ENCODE measurements at regions not wholly inside any gene's neighbourhood (a gene's known extent, or its start where the extent isn't known, plus 50 kb on each side); places are given as distances from the start of the nearest gene placed in this dataset.
"Not testable (repeated sequence)": the region's sequence is repeated elsewhere in the genome, so short reads cannot be mapped to it uniquely, and the experiment has no call there.

DNA sequence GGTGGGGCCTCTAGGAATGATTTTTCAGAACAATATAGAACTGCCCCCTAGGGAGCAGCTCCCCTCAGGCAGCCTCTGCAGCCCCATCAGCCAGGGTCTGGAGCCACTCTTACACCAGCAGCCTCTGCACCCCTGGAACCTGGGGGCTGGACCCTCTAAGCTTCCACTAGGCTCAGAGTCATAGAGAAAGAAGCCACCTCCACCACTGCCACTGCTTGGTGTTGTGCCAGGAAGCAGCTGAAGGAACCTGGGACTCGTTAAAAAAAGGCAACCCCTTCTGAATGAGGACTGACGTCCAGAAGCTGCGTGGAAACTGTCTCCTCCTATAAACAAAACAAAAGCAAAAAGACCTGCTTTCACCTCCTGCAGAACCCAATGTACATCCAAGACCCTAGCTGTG, 98.1 kb upstream of the HS6ST1 start:
- Histone ChIP-seq H3K27ac (ENCODE audit: low read depth in 2 of 2, low read length in 1 of 2) (no peak overlapping the region), H3K9ac (no peak overlapping the region), H3K9me2 (no peaks in the 10 kb centered on the region), H4K20me1 (ENCODE audit: insufficient read depth) (no peaks in the 10 kb centered on the region), H3K9me3 (no peaks in the 10 kb centered on the region), H3K4me2 (no peak overlapping the region), H3F3A (replicated peaks; ENCODE audit: insufficient read depth) (no peaks in the 10 kb centered on the region), H3K36me3 (replicated peaks in 1 of 2; ENCODE audit: control insufficient read depth in 1 of 2, insufficient read depth in 2 of 2, low read length in 1 of 2) (no peaks in the 10 kb centered on the region), H3K4me1 (ENCODE audit: control insufficient read depth in 1 of 2, insufficient read depth in 2 of 2, low read depth in 1 of 2, low read length in 1 of 2) (peaks cover 0 to 43% of the 10 kb centered on the region in 2 experiments; a peak in 1 of 4 replicates), H3K79me2 (ENCODE audit: insufficient read depth) (no peaks in the 10 kb centered on the region), H3K4me3 (ENCODE audit: low read depth in 2 of 2, low read length in 1 of 2) (no peak overlapping the region), H2AFZ (ENCODE audit: low read depth) (no peak overlapping the region), H3K27me3 (ENCODE audit: insufficient read depth) (no peaks in the 10 kb centered on the region)
- CTCF ChIA-PET, result interaction anchor here (0.6 kb wide), 1 partner anchor 99 kb away, joined by 3 read pairs; no protein-coding TSS in a partner anchor
- TF ChIP-seq, protein P1, sequence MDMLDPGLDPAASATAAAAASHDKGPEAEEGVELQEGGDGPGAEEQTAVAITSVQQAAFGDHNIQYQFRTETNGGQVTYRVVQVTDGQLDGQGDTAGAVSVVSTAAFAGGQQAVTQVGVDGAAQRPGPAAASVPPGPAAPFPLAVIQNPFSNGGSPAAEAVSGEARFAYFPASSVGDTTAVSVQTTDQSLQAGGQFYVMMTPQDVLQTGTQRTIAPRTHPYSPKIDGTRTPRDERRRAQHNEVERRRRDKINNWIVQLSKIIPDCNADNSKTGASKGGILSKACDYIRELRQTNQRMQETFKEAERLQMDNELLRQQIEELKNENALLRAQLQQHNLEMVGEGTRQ (IDR thresholded peaks at IDR 0.05; ENCODE audit: borderline replicate concordance, low read depth, low read length), result no peak
- TF ChIP-seq GABPA (IDR thresholded peaks at IDR 0.05; ENCODE audit: low read depth) (no peak), NFIC (IDR thresholded peaks at IDR 0.05; ENCODE audit: borderline replicate concordance) (no peak), SMC3 (IDR thresholded peaks at IDR 0.05; ENCODE audit: low read depth, low read length) (no peak), MXI1 (IDR thresholded peaks at IDR 0.05; ENCODE audit: low read depth, low read length) (no peak), YY1 (IDR thresholded peaks at IDR 0.05; ENCODE audit: low read depth) (no peak), RXRA (IDR thresholded peaks at IDR 0.05; ENCODE audit: borderline replicate concordance, low read depth) (no peak), RAD21 (IDR thresholded peaks at IDR 0.05; ENCODE audit: low read length) (no peak), NRF1 (IDR thresholded peaks at IDR 0.05; ENCODE audit: low read depth, low read length) (no peak)
- TF ChIP-seq, protein P2, sequence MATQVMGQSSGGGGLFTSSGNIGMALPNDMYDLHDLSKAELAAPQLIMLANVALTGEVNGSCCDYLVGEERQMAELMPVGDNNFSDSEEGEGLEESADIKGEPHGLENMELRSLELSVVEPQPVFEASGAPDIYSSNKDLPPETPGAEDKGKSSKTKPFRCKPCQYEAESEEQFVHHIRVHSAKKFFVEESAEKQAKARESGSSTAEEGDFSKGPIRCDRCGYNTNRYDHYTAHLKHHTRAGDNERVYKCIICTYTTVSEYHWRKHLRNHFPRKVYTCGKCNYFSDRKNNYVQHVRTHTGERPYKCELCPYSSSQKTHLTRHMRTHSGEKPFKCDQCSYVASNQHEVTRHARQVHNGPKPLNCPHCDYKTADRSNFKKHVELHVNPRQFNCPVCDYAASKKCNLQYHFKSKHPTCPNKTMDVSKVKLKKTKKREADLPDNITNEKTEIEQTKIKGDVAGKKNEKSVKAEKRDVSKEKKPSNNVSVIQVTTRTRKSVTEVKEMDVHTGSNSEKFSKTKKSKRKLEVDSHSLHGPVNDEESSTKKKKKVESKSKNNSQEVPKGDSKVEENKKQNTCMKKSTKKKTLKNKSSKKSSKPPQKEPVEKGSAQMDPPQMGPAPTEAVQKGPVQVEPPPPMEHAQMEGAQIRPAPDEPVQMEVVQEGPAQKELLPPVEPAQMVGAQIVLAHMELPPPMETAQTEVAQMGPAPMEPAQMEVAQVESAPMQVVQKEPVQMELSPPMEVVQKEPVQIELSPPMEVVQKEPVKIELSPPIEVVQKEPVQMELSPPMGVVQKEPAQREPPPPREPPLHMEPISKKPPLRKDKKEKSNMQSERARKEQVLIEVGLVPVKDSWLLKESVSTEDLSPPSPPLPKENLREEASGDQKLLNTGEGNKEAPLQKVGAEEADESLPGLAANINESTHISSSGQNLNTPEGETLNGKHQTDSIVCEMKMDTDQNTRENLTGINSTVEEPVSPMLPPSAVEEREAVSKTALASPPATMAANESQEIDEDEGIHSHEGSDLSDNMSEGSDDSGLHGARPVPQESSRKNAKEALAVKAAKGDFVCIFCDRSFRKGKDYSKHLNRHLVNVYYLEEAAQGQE (IDR thresholded peaks at IDR 0.05; ENCODE audit: low read depth, low read length), result no peak
- TF ChIP-seq, protein P3, sequence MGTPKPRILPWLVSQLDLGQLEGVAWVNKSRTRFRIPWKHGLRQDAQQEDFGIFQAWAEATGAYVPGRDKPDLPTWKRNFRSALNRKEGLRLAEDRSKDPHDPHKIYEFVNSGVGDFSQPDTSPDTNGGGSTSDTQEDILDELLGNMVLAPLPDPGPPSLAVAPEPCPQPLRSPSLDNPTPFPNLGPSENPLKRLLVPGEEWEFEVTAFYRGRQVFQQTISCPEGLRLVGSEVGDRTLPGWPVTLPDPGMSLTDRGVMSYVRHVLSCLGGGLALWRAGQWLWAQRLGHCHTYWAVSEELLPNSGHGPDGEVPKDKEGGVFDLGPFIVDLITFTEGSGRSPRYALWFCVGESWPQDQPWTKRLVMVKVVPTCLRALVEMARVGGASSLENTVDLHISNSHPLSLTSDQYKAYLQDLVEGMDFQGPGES (IDR thresholded peaks at IDR 0.05; ENCODE audit: low read depth, low read length), result no peak
- DNase-seq, result peak; percentile 24
- WGBS (ENCODE audit: low lambda C conversion rate), result 52% methylated on average over 3 of the region's 3 CpGs
- POLR2A ChIA-PET, result no interaction called here

DNA sequence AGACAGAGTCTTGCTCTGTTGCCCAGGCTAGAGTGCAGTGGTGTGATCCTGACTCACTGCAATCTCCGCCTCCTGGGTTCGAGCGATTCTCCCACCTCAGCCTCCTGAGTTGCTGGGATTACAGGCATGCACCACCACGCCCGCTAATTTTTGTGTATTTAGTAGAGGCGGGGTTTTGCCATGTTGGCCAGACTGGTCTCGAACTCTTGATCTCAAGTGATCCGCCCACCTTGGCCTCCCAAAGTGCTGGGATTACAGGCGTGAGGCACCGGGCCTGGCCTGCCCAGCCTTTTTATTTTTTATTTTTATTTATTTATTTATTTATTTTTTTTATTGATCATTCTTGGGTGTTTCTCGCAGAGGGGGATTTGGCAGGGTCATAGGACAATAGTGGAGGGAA, 98.6 kb upstream of the HS6ST1 start:
- H4K20me1 ChIP-seq (ENCODE audit: insufficient read depth); CTCF ChIA-PET; H3K9ac ChIP-seq; H3K36me3 ChIP-seq (replicated peaks in 1 of 2; ENCODE audit: control insufficient read depth in 1 of 2, insufficient read depth in 2 of 2, low read length in 1 of 2); H3K9me3 ChIP-seq; H3F3A ChIP-seq (replicated peaks; ENCODE audit: insufficient read depth); H3K4me3 ChIP-seq (ENCODE audit: low read depth in 2 of 2, low read length in 1 of 2); H2AFZ ChIP-seq (ENCODE audit: low read depth); H3K79me2 ChIP-seq (ENCODE audit: insufficient read depth); H3K27ac ChIP-seq (ENCODE audit: low read depth in 2 of 2, low read length in 1 of 2); H3K27me3 ChIP-seq (ENCODE audit: insufficient read depth); H3K9me2 ChIP-seq; H3K4me2 ChIP-seq; POLR2A ChIA-PET; DNase-seq: not testable (repeated sequence)
- 83% methylated on average over 11 of the region's 11 CpGs for WGBS (ENCODE audit: low lambda C conversion rate)
- H3K4me1 ChIP-seq (ENCODE audit: control insufficient read depth in 1 of 2, insufficient read depth in 2 of 2, low read depth in 1 of 2, low read length in 1 of 2), result peaks cover 0 to 43% of the 10 kb centered on the region in 2 experiments; a peak in 1 of 4 replicates

Measured in SK-N-SH (cell line).